ENCODE measurements at regions not wholly inside any gene's neighbourhood (a gene's known extent, or its start where the extent isn't known, plus 50 kb on each side); places are given as distances from the start of the nearest gene placed in this dataset.
A peak's percentile ranks its signal among the peaks of the same experiment; 100 is the strongest.

GRCh38 chr9:29800821-29801220 lies 2227.5 kb upstream of the C9orf72 start:
- DNase-seq = no peak

- DNase-seq = no peak
Measured at GRCh38 chr9:29802454-29802853, 2229.2 kb upstream of the C9orf72 start.

GRCh38 chr9:29806937-29807618 lies 2233.8 kb upstream of the C9orf72 start:
- no peak for DNase-seq

DNA sequence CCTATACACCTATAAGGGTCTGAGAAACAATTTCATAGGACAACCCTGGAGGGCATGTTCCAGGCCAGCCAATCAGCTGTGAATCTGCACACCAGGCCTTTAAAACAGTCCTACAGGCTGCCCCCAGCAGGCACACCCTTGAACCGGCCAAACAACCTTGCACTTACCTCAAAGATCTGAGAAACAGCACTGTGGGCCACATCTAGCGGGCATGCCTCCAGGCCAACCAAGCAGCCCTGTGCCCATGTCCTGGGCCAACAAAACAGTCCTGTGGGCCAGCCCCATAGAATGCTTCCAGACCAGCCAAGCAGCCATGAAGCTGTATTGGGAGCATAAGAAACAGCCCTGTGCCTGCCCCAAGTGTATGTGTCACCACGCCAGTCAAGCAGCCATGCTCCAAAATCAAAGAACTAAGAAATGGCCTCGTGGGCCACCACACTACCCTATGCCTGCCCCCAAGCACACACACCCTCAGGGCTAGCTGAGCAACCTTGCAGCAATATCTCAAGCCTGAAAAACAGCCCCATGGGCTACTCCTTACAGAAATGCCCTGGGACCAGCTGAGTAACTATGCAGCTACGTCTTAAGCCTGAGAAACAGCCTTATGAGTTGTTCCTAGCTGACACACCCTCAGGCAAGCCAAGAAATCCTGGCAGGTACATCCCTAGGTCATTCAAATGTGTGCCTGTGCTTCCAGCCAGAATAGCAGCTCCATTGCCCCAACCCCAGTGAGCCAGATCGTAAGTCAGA lies 2243.8 kb upstream of the C9orf72 start:
- DNase-seq = no peak

DNA sequence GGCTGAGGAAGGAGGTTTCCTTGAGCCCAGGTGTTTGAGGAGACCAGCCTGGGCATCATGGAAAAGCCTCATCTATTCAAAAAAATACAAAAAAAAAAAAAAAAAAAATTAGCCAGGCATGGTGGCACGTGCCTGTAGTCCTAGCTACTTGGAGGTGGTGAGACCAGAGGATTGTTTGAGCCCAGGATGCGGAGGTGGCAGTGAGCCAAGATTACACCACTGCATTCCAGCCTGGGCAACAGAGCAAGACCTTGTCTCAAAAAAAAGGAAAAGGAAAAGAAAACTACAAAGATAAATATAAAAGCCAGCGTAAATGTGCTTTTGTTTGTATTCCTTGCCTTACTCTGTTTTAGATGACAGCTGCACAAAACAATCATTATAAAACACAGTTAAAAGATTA lies 2249.2 kb upstream of the C9orf72 start:
- no peak for DNase-seq

DNA sequence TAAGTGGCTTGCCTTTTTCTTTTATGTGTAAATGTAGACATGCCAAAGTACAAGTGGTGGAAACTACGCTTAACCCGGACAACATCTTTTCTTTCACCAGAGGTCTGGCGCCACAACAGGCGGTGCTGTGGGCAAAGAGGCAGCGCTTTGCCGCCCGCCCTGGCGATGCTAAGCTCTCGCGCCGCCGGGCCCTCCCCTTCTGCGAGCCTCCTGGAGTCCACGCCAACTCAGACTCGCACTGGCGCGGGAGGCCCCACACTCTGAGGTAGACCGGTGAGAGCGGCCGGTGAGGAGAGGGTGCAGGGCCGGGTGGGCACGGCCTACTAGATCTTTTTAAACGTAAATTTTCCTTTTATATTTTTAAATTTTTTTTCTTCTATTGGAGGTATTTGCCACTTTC lies 2253.1 kb upstream of the C9orf72 start:
- DNase-seq = no peak

DNA sequence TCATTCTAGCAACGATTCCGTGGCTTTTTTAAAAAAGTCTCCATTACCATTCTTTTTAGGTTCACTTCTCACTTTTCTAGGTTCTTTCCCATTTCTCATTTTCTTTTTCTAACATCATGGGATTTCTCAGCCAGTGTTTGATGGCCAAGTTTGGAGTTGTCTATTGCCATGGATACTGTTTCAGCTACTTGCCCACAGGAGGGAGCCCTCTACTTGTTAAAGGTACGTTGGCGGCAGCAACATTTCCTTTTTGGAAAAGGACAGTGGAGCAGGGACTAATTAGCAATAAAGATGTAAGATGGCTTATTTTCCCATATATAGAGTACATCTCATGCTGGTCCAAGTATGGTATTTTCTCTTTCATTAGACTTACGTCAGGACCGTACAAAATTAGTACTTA lies 2257.5 kb upstream of the C9orf72 start:
- peak; percentile 5 for DNase-seq

DNA sequence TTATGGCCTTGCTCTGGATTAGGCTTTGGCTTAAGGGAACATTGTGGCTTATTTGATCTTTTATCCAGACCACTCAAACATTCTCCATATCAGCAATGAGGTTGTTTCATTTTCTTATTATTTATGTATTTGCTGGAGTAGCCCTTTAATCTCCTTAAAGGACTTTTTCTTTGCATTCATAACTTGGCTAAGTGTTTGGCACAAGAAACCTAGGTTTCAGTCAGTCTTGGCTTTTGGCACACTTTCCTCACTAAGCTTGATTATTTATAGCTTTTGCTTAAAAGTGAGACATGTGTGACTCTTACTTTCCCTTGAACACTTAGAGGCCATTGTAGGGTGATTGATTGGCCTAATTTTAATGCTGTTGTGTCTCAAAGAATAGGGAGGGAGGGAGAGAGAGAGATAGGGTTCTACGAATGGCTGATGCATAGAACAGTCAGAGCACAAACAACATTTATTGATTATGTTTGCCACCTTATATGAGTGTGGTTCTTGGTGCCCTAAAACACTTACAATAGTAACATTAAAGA lies 2265.3 kb upstream of the C9orf72 start:
- DNase-seq = no peak

GRCh38 chr9:29844251-29844650 lies 2271.0 kb upstream of the C9orf72 start:
- no peak for DNase-seq

- no peak for DNase-seq
Measured at GRCh38 chr9:29850664-29851063, 2277.4 kb upstream of the C9orf72 start.

GRCh38 chr9:29861803-29862202 lies 2288.5 kb upstream of the C9orf72 start:
- DNase-seq = no peak

DNA sequence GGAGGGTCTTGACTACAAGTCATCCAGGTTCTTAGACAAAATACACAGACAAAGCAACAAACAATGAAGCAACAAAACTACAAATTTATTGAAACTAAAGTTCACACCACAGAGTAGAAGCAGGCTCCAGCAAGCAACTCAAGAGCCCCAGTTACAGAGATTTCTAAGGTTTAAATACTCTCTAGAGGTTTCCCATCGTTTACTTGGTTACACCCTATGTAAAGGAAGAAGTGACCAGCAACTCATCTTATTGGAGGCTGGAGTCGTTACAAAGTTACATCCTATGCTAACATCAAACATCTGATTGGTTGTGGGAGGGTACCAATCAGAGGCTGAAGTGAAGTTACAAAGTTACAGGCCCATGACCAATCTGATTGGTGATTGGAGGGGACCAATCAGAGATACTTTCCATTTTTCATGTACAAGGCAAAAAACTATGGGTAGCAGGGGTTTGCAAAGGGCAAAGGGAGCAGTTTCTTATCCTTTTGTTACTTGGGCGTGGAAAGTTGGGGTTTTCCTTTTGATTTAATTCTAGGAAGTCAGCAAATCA lies 2292.6 kb upstream of the C9orf72 start:
- no peak for DNase-seq

DNA sequence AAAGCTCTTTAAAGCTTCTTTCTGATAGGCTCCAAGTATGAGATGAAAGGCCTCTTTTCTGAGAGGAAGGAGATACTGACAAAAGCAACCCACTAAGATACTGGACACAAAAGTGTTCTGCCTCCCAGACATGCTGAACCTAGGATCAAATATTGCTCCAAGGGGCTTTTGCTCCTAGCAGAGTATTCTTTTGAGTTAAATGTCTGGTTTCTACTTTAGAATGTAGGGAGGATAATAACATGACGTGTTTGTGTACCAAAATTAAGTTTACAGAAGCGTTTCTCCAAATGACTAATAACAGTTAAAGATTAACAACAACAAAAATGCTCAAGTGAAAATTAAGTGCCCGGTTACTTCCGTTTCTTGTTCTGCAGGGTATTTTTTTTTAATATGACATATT lies 2293.3 kb upstream of the C9orf72 start:
- no peak for DNase-seq

DNA sequence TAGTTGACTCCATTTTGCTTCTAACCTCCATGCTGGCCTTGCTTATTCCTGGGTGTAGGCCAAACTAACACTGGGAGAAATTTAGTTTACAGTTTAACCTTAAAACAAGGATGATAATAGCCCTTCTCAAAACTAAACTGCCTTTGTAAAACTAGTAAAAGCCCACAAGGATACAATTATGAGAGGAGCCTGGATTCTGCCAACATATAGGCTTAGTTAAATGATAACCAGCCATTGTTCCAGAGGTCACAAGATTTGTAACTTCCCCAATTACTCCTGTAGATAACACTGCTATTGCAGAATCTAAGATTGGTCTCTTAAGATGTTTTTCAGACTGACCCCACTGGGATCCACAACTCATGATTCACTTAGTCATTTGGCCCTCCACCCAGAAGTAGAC lies 2300.3 kb upstream of the C9orf72 start:
- DNase-seq = no peak

- no peak for DNase-seq
Measured at GRCh38 chr9:29875547-29875946, 2302.3 kb upstream of the C9orf72 start.

GRCh38 chr9:29882767-29883166 lies 2309.5 kb upstream of the C9orf72 start:
- no peak for DNase-seq

DNA sequence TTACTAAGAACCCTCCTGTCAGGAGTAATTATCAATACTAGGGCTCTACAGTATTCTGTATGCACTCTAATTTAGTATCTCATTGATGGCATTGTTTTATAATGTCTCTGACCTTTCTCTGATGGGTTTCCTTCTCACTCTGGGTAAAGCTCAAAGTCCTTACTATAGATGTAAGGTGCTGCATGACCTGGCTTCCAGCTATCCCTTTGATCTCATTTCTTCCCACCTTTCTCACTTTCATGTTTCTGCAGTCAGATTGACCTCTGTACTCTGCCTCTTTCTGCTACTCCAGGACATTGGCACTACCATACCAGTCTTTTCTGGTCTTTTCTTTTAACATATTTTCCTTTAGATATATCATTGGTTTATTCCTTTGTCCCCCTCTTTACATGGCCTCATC lies 2332.8 kb upstream of the C9orf72 start:
- DNase-seq = no peak

- no peak for DNase-seq
Measured at GRCh38 chr9:29928072-29928471, 2354.8 kb upstream of the C9orf72 start.

- DNase-seq = no peak
Measured at GRCh38 chr9:29939559-29939958, 2366.3 kb upstream of the C9orf72 start.

DNA sequence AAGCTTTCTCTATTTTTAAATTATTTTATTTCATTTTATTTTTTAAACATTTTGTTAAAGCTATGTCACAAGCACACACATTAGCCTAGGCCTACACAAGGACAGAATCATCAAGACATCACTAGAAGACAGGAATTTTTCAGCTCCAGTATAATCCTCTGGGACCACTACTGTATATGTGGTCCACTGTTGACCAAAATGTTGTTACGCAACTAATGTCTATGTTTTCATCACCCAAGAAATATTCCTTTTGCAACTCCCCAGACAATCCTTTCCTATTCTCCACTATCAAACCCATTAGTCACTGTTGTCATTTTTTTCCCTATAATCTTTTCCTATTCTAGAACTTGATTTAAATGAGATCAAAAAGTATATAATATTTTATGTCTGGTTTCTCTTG lies 2371.7 kb upstream of the C9orf72 start:
- no peak for DNase-seq

- DNase-seq = no peak
Measured at GRCh38 chr9:29958469-29958868, 2385.2 kb upstream of the C9orf72 start.

GRCh38 chr9:29965834-29966233 lies 2392.6 kb upstream of the C9orf72 start:
- DNase-seq = no peak

DNA sequence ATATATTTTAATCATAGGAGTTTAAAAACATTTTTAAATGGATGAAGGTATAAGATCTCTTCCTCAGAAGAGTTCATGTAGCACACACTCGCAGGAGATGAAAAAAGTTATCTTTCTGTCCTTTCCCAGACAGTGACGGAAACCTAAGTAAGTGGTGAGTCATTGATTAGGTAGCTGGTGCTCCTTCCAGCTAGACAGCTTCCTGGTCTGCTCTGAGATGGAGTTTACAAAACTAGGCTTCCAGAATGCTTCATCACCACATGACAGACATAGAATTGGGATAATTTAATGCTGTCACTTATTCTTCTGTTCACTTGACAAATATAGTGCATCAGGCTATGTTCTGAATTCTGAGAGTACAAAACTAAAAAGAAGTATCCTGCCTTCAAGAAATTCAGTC lies 2393.0 kb upstream of the C9orf72 start:
- DNase-seq = no peak

- no peak for DNase-seq
Measured at GRCh38 chr9:29968831-29969230, 2395.6 kb upstream of the C9orf72 start.
